HepG2 (cell line): ENCODE measurements at regions not wholly inside any gene's neighbourhood (a gene's known extent, or its start where the extent isn't known, plus 50 kb on each side); places are given as distances from the start of the nearest gene placed in this dataset.
A peak's percentile ranks its signal among the peaks of the same experiment; 100 is the strongest.

Experiments used
- ATAC-seq: fragments of 200-7000 bp; cut with Tn5 transposase; 3 replicates; pipeline ENCODE4 v1.9.1; 2020; ENCODE audit warnings: mild to moderate bottlenecking, moderate library complexity
- BruUV-seq: library from RNA; stranded (reverse); fragments of 400-500 nt; replicated peaks from 2 replicates; lab custom pipeline; 2021; lab: Mats Ljungman, UMichigan
- CTCF ChIA-PET: fragments of 300-600 bp; formaldehyde crosslinking; extraction: SDS; loops from one replicate; lab custom pipeline; 2021; ENCODE audit warnings: low total read pairs, inconsistent platforms, low intra/inter-chr PET ratio; lab: Yijun Ruan, JAX
- POLR2A ChIA-PET: fragments of 350-600 bp; sonication (Branson Sonifier 250); formaldehyde crosslinking; loops from one replicate; lab custom pipeline; 2020; ENCODE audit warnings: antibody characterized with exemption, inconsistent platforms; lab: Yijun Ruan, JAX
- DNase-seq: peaks from one replicate; pipeline ENCODE4 v3.0.0-alpha.2; 2015; ENCODE audit warnings: low spot score
- FAIRE-seq: peaks from 3 replicates; lab custom pipeline; 2011; peaks lifted over from hg19 to GRCh38; lab: Jason Lieb, UNC
- H2AFZ ChIP-seq: one replicate; pipeline ENCODE4 v1.6.1; 2011; ENCODE audit warnings: low read length, inconsistent platforms
- H3K27ac ChIP-seq: fragments of 300-600 bp; 3 replicates; pipeline ENCODE4 v1.8.0; 2011; ENCODE audit warnings: mixed run types, mild to moderate bottlenecking, mixed read lengths, low read length, inconsistent platforms; ENCODE audit not compliant: insufficient read depth; ENCODE audit errors: extremely low read length
- H3K27me3 ChIP-seq, 2 experiments: fragments of 200-600 bp in 1 of 2; 2 replicates in 1 of 2; 3 replicates in 1 of 2; pipeline versions ENCODE4 v1.6.0 to v1.8.0; 2011; ENCODE audit warnings: low read length in 2 of 2, mild to moderate bottlenecking in 2 of 2, moderate library complexity in 2 of 2, inconsistent platforms in 1 of 2; ENCODE audit not compliant: insufficient read depth in 2 of 2, control insufficient read depth in 1 of 2
- H3K36me3 ChIP-seq, 2 experiments: fragments of 200-600 bp in 1 of 2; replicated peaks in 1 of 2; 2 replicates in 1 of 2; 3 replicates in 1 of 2; pipeline versions ENCODE4 v1.5.1 to v1.8.0; 2011; ENCODE audit warnings: low read length in 2 of 2, inconsistent platforms in 1 of 2; ENCODE audit not compliant: insufficient read depth in 2 of 2, control insufficient read depth in 1 of 2
- H3K4me1 ChIP-seq: 2 replicates; pipeline ENCODE4 v1.5.1; 2012; ENCODE audit warnings: low read length, inconsistent platforms; ENCODE audit not compliant: insufficient read depth
- H3K4me2 ChIP-seq: 2 replicates; pipeline ENCODE4 v1.6.0; 2011; ENCODE audit warnings: low read depth, low read length, inconsistent platforms
- H3K4me3 ChIP-seq, 3 experiments: fragments of 200-600 bp in 1 of 3; sonication (generic), shearing (Covaris generic) in 1 of 3; replicated peaks in 1 of 3; 2 replicates each; pipeline ENCODE4 v1.5.1; 2011 to 2016; ENCODE audit warnings: low read length in 3 of 3, inconsistent platforms in 2 of 3, low read depth in 2 of 3, mild to moderate bottlenecking in 2 of 3, control low read depth in 1 of 3, mixed read lengths in 1 of 3; ENCODE audit not compliant: insufficient read depth in 1 of 3
- H3K79me2 ChIP-seq: one replicate; pipeline ENCODE4 v1.6.1; 2011; ENCODE audit warnings: low read length, inconsistent platforms; ENCODE audit not compliant: insufficient read depth
- H3K9ac ChIP-seq: 2 replicates; pipeline ENCODE4 v1.6.0; 2011; ENCODE audit warnings: mild to moderate bottlenecking, low read depth, low read length, inconsistent platforms; ENCODE audit not compliant: insufficient read depth
- H3K9me3 ChIP-seq: 2 replicates; pipeline ENCODE4 v1.5.1; 2012; ENCODE audit warnings: mild to moderate bottlenecking, low read length
- H4K20me1 ChIP-seq: 2 replicates; pipeline ENCODE4 v1.6.0; 2011; ENCODE audit warnings: inconsistent platforms, mild to moderate bottlenecking, low read length, moderate library complexity; ENCODE audit not compliant: insufficient read depth
- BHLHE40 ChIP-seq: IDR thresholded peaks from 2 replicates; pipeline ENCODE4 v1.6.1; 2011; ENCODE audit warnings: low read length, improper control_type of control experiment
- BRD4 ChIP-seq: sonication (generic); formaldehyde crosslinking; IDR thresholded peaks from 2 replicates; pipeline ENCODE4 v1.4.0; 2020; ENCODE audit warnings: missing genetic modification reagents
- CBX5 ChIP-seq: sonication (generic); formaldehyde crosslinking; IDR thresholded peaks from 2 replicates; pipeline ENCODE4 v1.4.0; 2020; ENCODE audit warnings: missing genetic modification reagents, borderline replicate concordance
- ELF4 ChIP-seq: sonication (generic); formaldehyde crosslinking; IDR thresholded peaks from 2 replicates; pipeline ENCODE4 v1.5.0; 2020; ENCODE audit warnings: missing genetic modification reagents, mild to moderate bottlenecking, moderate library complexity, borderline replicate concordance
- HNRNPH1 ChIP-seq: fragments of 200-400 bp; formaldehyde crosslinking; optimal IDR thresholded peaks from 2 replicates; pipeline ENCODE3; 2017; ENCODE audit warnings: mild to moderate bottlenecking, low read depth, low read length
- IKZF1 ChIP-seq: fragments of 450-650 bp; IDR thresholded peaks from 2 replicates; pipeline ENCODE4 v1.7.1; 2016
- RBAK ChIP-seq: sonication (generic); formaldehyde crosslinking; IDR thresholded peaks from 2 replicates; pipeline ENCODE4 v1.5.1; 2020; ENCODE audit warnings: mild to moderate bottlenecking, missing genetic modification reagents
- SMAD3 ChIP-seq: sonication (generic); formaldehyde crosslinking; IDR thresholded peaks from 2 replicates; pipeline ENCODE4 v1.4.0; 2020; ENCODE audit warnings: missing genetic modification reagents
- ZNF296 ChIP-seq: sonication (generic); formaldehyde crosslinking; conservative IDR thresholded peaks from 2 replicates; pipeline ENCODE4 v1.5.0; 2020; ENCODE audit warnings: mild to moderate bottlenecking, missing genetic modification reagents
- ZNF597 ChIP-seq: sonication (generic); formaldehyde crosslinking; IDR thresholded peaks from 2 replicates; pipeline ENCODE4 v1.5.0; 2020; ENCODE audit warnings: missing genetic modification reagents
- ZNF704 ChIP-seq: sonication (generic); formaldehyde crosslinking; IDR thresholded peaks from 2 replicates; pipeline ENCODE4 v1.8.1; 2023; ENCODE audit warnings: mild to moderate bottlenecking, inconsistent platforms, moderate library complexity, missing genetic modification reagents, borderline replicate concordance
- ZNF747 ChIP-seq: sonication (generic); formaldehyde crosslinking; IDR thresholded peaks from 2 replicates; pipeline ENCODE4 v1.8.1; 2023; ENCODE audit warnings: missing genetic modification reagents, mild to moderate bottlenecking, borderline replicate concordance
- WGBS: methylation state at CpG from one replicate; pipeline ENCODE4 v1.1.6; 2017; ENCODE audit warnings: low lambda C conversion rate; 5-methylcytosine and 5-hydroxymethylcytosine counted together
- in situ Hi-C: cut with HindIII; loops from 2 replicates; pipeline ENCODE4 v1.10.0; 2017; ENCODE audit warnings: low pct_unique_long_range_greater_than_20kb; ENCODE audit not compliant: extremely low pct_ligation_motif_present
- intact Hi-C: fragments of 100-400 bp; cut with micrococcal nuclease; formaldehyde crosslinking; loops from one replicate; pipeline ENCODE4 v1.10.0; 2022; ENCODE audit not compliant: unreplicated experiment
- TF ChIP-seq, protein P1 (sequence below): sonication (generic); formaldehyde crosslinking; IDR thresholded peaks from 2 replicates; pipeline ENCODE4 v1.8.0; 2022; ENCODE audit warnings: mild to moderate bottlenecking, missing genetic modification reagents; ENCODE audit not compliant: insufficient replicate concordance

GRCh38 chr6:5855787-5856470 is 150.8 kb downstream of the NRN1 start:
- Histone ChIP-seq H3K9me3 (no peaks in the 10 kb centered on the region), H3K79me2 (no peaks in the 10 kb centered on the region), H3K27ac (no peak overlapping the region), H3K4me2 (no peak overlapping the region), H3K4me3 (no peak overlapping the region), H3K9ac (no peak overlapping the region)
- DNase-seq = no peak
- TF ChIP-seq ZNF704 (CRISPR knock-in tag) (no peak), BRD4 (CRISPR knock-in tag) (no peak), HNRNPH1 (no peak)
- TF ChIP-seq, all 625 proteins: peak for 0
- FAIRE-seq = no peak
- intact Hi-C loops (no loop called here), in situ Hi-C loops (no loop called here)
- BruUV-seq = no TSS peak
- Histone ChIP-seq H3K36me3 (no peaks in the 10 kb centered on the region), H4K20me1 (no peaks in the 10 kb centered on the region), H3K4me1 (no peaks in the 10 kb centered on the region), H2AFZ (no peak overlapping the region), H3K27me3 (peaks cover 2 to 44% of the 10 kb centered on the region in 2 experiments; a peak in 4 of 5 replicates)
- ChIA-PET CTCF (no interaction called here), POLR2A (no interaction called here)
- 18% methylated on average over 9 of the region's 9 CpGs for WGBS
- no peak for ATAC-seq

GRCh38 chr6:5854899-5855298 is 151.8 kb downstream of the NRN1 start:
- H3K27me3 ChIP-seq = peaks cover 3 to 52% of the 10 kb centered on the region in 2 experiments; a peak in 4 of 5 replicates
- FAIRE-seq (no peak), ATAC-seq (peak; percentile 59; the same call in 2 of the 3 replicates), DNase-seq (no peak)
- no peak overlapping the region for H3K9ac ChIP-seq
- intact Hi-C loops = no loop called here
- WGBS = 1% methylated on average over 5 of the region's 5 CpGs
- in situ Hi-C loops = no loop called here
- ChIA-PET POLR2A (no interaction called here), CTCF (no interaction called here)
- H3K4me3 ChIP-seq = no peak overlapping the region
- no peaks in the 10 kb centered on the region for H3K4me1 ChIP-seq
- no peaks in the 10 kb centered on the region for H4K20me1 ChIP-seq
- H3K9me3 ChIP-seq = no peaks in the 10 kb centered on the region
- no peak overlapping the region for H3K4me2 ChIP-seq
- no TSS peak for BruUV-seq
- H3K79me2 ChIP-seq = no peaks in the 10 kb centered on the region
- H2AFZ ChIP-seq = no peak overlapping the region
- no peak overlapping the region for H3K27ac ChIP-seq
- H3K36me3 ChIP-seq = no peaks in the 10 kb centered on the region
- no peak for TF ChIP-seq RBAK
- TF ChIP-seq ZNF747 (CRISPR knock-in tag) = no peak
- TF ChIP-seq SMAD3 (CRISPR knock-in tag) = no peak
- TF ChIP-seq ZNF296 = no peak
- TF ChIP-seq ZNF597 (CRISPR knock-in tag) = no peak
- no peak for TF ChIP-seq BHLHE40
- TF ChIP-seq, protein P1, sequence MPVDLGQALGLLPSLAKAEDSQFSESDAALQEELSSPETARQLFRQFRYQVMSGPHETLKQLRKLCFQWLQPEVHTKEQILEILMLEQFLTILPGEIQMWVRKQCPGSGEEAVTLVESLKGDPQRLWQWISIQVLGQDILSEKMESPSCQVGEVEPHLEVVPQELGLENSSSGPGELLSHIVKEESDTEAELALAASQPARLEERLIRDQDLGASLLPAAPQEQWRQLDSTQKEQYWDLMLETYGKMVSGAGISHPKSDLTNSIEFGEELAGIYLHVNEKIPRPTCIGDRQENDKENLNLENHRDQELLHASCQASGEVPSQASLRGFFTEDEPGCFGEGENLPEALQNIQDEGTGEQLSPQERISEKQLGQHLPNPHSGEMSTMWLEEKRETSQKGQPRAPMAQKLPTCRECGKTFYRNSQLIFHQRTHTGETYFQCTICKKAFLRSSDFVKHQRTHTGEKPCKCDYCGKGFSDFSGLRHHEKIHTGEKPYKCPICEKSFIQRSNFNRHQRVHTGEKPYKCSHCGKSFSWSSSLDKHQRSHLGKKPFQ (CRISPR knock-in tag) = no peak
- no peak for TF ChIP-seq CBX5
- no peak for TF ChIP-seq IKZF1
- no peak for TF ChIP-seq ELF4
